ENCODE measurements at regions not wholly inside any gene's neighbourhood (a gene's known extent, or its start where the extent isn't known, plus 50 kb on each side); places are given as distances from the start of the nearest gene placed in this dataset.

GRCh38 chr6:41429506-41430504 lies 94.4 kb downstream of the NCR2 start:
- DNase-seq, result no peak

GRCh38 chr6:41430875-41431274 lies 95.5 kb downstream of the NCR2 start:
- DNase-seq, result no peak

- DNase-seq, result no peak
These were observed 96.9 kb downstream of the NCR2 start for GRCh38 chr6:41432280-41432679.

- no peak for DNase-seq
These were observed 99.5 kb downstream of the NCR2 start for GRCh38 chr6:41434803-41435481.

GRCh38 chr6:41437604-41438003 lies 102.2 kb downstream of the NCR2 start:
- DNase-seq, result no peak

GRCh38 chr6:41438746-41439145 lies 103.3 kb downstream of the NCR2 start:
- DNase-seq, result no peak

GRCh38 chr6:41439524-41440418 lies 104.4 kb downstream of the NCR2 start:
- DNase-seq, result no peak

GRCh38 chr6:41440958-41441357 lies 105.2 kb upstream of the FOXP4 start:
- no peak for DNase-seq

GRCh38 chr6:41441598-41442351 lies 104.4 kb upstream of the FOXP4 start:
- no peak for DNase-seq

GRCh38 chr6:41442352-41442672 lies 103.9 kb upstream of the FOXP4 start:
- no peak for DNase-seq

- DNase-seq, result no peak
These were observed 103.2 kb upstream of the FOXP4 start for GRCh38 chr6:41442800-41443501.

- no peak for DNase-seq
These were observed 102.3 kb upstream of the FOXP4 start for GRCh38 chr6:41443616-41444525.

GRCh38 chr6:41445261-41445660 lies 100.9 kb upstream of the FOXP4 start:
- DNase-seq, result no peak

GRCh38 chr6:41446132-41446531 lies 100.0 kb upstream of the FOXP4 start:
- DNase-seq, result no peak

GRCh38 chr6:41446907-41447545 lies 99.2 kb upstream of the FOXP4 start:
- DNase-seq, result no peak

GRCh38 chr6:41448256-41448655 lies 97.9 kb upstream of the FOXP4 start:
- DNase-seq, result no peak

GRCh38 chr6:41449399-41450245 lies 96.6 kb upstream of the FOXP4 start:
- DNase-seq, result no peak

GRCh38 chr6:41450581-41450980 lies 95.6 kb upstream of the FOXP4 start:
- no peak for DNase-seq

GRCh38 chr6:41451039-41451438 lies 95.1 kb upstream of the FOXP4 start:
- no peak for DNase-seq

Measured in NCI-H1694 treated with DMSO at 0.1 percent for 48 hours (cell line).